Muscle layer of colon (tissue), 2 donors: ENCODE measurements at regions not wholly inside any gene's neighbourhood (a gene's known extent, or its start where the extent isn't known, plus 50 kb on each side); places are given as distances from the start of the nearest gene placed in this dataset.
"Not testable (repeated sequence)": the region's sequence is repeated elsewhere in the genome, so short reads cannot be mapped to it uniquely, and the experiment has no call there.

Source experiments
- H3K27ac ChIP-seq: one replicate; pipeline ENCODE4 v1.7.0; 2013; ENCODE audit warnings: low read depth, mild to moderate bottlenecking, low read length, moderate library complexity
- H3K27me3 ChIP-seq, 2 donors: one replicate each; pipeline ENCODE4 v1.7.0; 2013; ENCODE audit warnings: low read length in 2 of 2, mild to moderate bottlenecking in 2 of 2; ENCODE audit not compliant: insufficient read depth in 2 of 2, control insufficient read depth in 1 of 2
- H3K36me3 ChIP-seq: one replicate; pipeline ENCODE4 v1.7.0; 2013; ENCODE audit warnings: mild to moderate bottlenecking, low read length; ENCODE audit not compliant: insufficient read depth
- H3K4me1 ChIP-seq: one replicate; pipeline ENCODE4 v1.7.0; 2013; ENCODE audit warnings: mild to moderate bottlenecking, low read length; ENCODE audit not compliant: insufficient read depth
- H3K4me3 ChIP-seq, 2 donors: one replicate each; pipeline ENCODE4 v1.7.0; 2013; ENCODE audit warnings: low read length in 2 of 2, low read depth in 1 of 2, mild to moderate bottlenecking in 1 of 2, moderate library complexity in 1 of 2
- H3K9ac ChIP-seq: one replicate; pipeline ENCODE4 v1.7.0; 2013; ENCODE audit warnings: low read length
- H3K9me3 ChIP-seq: one replicate; pipeline ENCODE4 v1.7.0; 2013; ENCODE audit warnings: mild to moderate bottlenecking, low read length
- donor health status: abdominal sarcoma.
- donor health status: Adenocarcinoma of cecum.

DNA sequence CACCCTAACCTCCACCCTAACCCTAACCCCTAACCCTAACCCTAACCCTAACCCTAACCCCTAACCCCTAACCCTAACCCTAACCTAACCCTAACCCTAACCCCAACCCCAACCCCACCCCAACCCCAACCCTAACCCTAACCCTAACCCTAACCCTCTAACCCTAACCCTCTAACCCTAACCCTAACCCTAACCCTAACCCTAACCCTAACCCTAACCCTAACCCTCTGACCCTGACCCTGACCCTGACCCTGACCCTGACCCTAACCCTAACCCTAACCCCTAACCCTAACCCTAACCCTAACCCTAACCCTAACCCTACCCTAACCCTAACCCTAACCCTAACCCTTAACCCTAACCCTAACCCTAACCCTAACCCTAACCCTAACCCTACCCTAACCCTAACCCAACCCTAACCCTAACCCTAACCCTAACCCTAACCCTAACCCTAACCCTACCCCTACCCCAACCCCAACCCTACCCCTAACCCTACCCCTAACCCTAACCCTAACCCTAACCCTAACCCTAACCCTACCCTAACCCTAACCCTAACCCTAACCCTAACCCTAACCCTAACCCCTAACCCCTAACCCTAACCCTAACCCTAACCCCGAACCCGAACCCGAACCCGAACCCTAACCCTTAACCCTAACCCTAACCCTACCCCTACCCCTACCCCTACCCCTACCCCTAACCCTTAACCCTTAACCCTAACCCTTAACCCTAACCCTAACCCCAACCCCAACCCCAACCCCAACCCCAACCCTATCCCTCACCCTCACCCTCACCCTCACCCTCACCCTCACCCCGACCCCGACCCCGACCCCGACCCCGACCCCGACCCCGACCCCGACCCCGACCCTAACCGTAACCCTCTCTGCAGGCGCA, 186.2 kb upstream of the CHL1 start:
- not testable (repeated sequence) for H3K9me3 ChIP-seq, H3K36me3 ChIP-seq, H3K4me1 ChIP-seq, H3K4me3 ChIP-seq, H3K27ac ChIP-seq, H3K9ac ChIP-seq, H3K27me3 ChIP-seq

DNA sequence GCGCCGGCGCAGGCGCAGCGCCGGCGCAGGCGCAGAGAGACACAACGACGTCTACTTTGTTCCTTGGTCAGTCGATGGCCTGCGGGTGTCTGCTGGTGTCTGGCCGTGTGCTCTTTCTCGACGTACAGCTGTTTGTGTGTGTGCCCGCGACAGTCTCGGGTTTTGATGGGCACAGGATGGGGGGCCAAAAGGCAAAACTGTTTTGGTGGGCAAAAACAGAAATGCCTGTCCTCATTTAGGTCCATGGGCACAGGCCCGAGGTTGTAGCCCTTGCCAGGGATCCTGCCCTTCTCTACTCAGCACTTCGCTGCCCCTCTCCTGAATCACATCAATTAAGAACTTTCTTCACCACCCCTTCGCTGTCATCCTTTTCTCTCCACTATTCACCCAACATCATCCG, 184.8 kb upstream of the CHL1 start:
- no peaks in the 10 kb centered on the region for H3K27me3 ChIP-seq
- no peaks in the 10 kb centered on the region for H3K36me3 ChIP-seq
- H3K4me3 ChIP-seq: no peak overlapping the region
- no peaks in the 10 kb centered on the region for H3K4me1 ChIP-seq
- H3K9ac ChIP-seq: no peak overlapping the region
- H3K9me3 ChIP-seq: no peaks in the 10 kb centered on the region
- no peak overlapping the region for H3K27ac ChIP-seq

DNA sequence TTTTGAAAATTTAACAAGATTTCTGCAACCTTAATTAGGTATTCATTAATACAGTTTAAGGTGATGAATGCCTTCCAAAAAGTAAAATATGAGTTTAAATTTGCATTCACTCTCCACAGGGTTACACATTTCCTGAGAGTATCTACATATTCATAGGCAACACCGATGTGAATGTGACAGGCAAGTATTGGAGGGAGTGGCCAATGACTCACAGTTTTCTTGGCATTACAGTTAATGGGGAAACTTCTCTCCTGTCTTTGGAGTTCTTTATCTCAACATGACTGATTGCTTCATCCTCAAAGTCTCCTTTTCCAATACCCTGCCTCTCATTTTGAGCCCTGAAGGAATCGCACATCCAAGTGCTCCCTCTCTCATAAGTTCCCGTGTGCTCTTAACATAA, 181.9 kb upstream of the CHL1 start:
- no peak overlapping the region for H3K9ac ChIP-seq

DNA sequence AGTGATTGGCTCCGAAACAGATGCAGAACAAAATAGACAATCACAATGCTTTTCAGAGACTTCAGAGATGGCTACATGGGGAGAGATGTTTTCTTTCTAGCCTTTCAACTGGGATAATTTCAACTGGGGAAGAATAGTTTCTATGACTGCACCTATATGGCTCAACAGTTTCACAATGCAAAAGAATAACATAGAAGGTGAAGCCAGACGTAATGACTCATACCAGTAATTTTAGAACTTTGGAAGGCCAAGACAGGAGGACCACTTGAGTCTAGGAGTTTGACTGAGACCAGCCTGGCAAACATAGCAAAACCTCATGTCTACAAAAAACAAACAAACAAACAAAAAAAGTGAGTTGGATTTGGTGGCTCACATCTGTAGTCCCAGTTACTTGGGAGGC, 180.2 kb upstream of the CHL1 start:
- Histone ChIP-seq H3K4me3 (no peak overlapping the region), H3K9me3 (no peaks in the 10 kb centered on the region), H3K36me3 (no peaks in the 10 kb centered on the region), H3K4me1 (no peaks in the 10 kb centered on the region), H3K27me3 (no peaks in the 10 kb centered on the region), H3K27ac (no peak overlapping the region), H3K9ac (no peak overlapping the region)

More for the DNA sequence above, 181.9 kb upstream of the CHL1 start:
- no peaks in the 10 kb centered on the region for H3K27me3 ChIP-seq
- no peaks in the 10 kb centered on the region for H3K9me3 ChIP-seq
- H3K36me3 ChIP-seq: no peaks in the 10 kb centered on the region
- no peak overlapping the region for H3K4me3 ChIP-seq
- no peak overlapping the region for H3K27ac ChIP-seq
- no peaks in the 10 kb centered on the region for H3K4me1 ChIP-seq

DNA sequence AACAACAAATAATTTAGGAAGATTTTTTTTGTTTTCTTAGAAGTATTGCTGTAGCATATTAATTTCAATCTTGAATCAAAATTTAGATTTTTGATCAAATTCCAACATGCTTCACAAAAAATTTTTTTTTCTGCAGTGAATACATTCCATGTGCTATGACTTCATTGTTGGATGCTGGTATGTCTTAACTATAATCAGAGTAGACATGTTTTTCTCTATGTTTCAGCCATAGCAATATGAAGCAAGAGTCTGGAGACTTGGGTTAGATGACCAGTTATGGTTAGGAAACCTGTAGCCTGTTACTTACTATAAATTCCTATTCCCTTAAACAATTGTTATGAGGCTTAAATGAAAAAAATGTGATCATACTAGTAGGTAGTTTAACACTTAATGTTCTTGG, 176.1 kb upstream of the CHL1 start:
- Histone ChIP-seq H3K4me1 (no peaks in the 10 kb centered on the region), H3K9me3 (no peaks in the 10 kb centered on the region), H3K4me3 (no peak overlapping the region), H3K27ac (no peak overlapping the region), H3K27me3 (no peaks in the 10 kb centered on the region), H3K36me3 (no peaks in the 10 kb centered on the region), H3K9ac (no peak overlapping the region)

DNA sequence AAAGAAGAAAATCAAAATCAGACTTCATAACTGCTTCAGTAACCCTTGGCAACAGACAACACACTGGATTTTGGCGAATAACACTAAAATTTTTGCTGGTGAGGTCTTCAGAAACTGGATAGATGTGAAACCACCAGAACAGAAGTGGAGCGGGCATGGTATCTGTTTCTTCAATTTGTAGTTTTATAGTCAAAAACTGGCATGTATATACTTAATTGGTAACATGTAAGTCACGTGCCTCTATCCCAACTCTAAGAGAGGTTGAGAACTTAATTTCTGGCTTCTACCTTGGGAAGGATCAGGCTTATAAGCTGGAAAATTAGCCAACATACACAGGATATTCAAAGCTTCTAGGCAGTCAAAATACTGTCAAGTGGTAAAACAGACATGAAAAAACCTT, 172.6 kb upstream of the CHL1 start:
- H3K4me1 ChIP-seq: no peaks in the 10 kb centered on the region
- H3K9me3 ChIP-seq: no peaks in the 10 kb centered on the region
- H3K27me3 ChIP-seq: no peaks in the 10 kb centered on the region
- H3K27ac ChIP-seq: no peak overlapping the region
- no peaks in the 10 kb centered on the region for H3K36me3 ChIP-seq
- H3K9ac ChIP-seq: no peak overlapping the region
- H3K4me3 ChIP-seq: no peak overlapping the region

DNA sequence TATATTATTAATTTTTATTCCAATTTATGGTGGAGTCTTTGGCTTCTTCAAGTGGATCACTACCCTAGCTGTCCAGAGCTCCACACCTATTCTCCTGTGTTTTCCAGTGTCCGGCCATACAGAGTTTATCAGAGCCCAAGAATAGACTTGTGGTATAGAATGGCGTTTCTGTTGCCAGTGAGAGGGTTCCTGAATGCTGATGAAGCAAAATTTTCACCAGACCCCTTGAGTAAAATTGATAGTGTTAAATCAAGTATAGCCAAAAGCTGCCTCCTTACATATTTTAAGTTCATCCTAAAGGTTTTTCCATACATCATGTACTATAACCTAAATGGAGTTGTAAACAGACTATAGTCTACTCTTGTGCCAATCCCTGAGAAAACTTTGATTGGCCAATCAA, 171.5 kb upstream of the CHL1 start:
- no peak overlapping the region for H3K4me3 ChIP-seq
- no peak overlapping the region for H3K27ac ChIP-seq
- no peaks in the 10 kb centered on the region for H3K36me3 ChIP-seq
- no peak overlapping the region for H3K9ac ChIP-seq
- H3K27me3 ChIP-seq: no peaks in the 10 kb centered on the region
- H3K9me3 ChIP-seq: no peaks in the 10 kb centered on the region
- H3K4me1 ChIP-seq: no peaks in the 10 kb centered on the region

DNA sequence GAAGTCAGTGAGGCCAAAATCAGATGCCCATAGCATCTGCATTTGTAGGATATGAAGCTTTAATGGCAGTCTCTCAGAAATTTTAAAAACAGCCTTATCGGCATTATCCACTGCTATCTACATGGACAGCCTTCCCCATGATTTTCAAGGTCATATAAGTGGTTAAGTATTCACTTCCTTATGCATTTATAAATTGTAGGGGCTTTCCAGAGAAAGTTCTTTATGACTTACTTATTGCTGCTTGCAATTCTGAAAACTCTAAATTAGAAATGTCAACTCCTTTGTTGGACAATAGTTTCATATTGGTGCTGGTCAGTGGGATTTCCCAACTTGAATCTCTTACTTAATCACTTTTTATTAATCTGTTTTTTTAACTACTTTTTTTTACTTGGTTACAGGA, 160.6 kb upstream of the CHL1 start:
- not testable (repeated sequence) for H3K27ac ChIP-seq, H3K4me1 ChIP-seq, H3K9ac ChIP-seq, H3K9me3 ChIP-seq, H3K27me3 ChIP-seq, H3K4me3 ChIP-seq, H3K36me3 ChIP-seq

DNA sequence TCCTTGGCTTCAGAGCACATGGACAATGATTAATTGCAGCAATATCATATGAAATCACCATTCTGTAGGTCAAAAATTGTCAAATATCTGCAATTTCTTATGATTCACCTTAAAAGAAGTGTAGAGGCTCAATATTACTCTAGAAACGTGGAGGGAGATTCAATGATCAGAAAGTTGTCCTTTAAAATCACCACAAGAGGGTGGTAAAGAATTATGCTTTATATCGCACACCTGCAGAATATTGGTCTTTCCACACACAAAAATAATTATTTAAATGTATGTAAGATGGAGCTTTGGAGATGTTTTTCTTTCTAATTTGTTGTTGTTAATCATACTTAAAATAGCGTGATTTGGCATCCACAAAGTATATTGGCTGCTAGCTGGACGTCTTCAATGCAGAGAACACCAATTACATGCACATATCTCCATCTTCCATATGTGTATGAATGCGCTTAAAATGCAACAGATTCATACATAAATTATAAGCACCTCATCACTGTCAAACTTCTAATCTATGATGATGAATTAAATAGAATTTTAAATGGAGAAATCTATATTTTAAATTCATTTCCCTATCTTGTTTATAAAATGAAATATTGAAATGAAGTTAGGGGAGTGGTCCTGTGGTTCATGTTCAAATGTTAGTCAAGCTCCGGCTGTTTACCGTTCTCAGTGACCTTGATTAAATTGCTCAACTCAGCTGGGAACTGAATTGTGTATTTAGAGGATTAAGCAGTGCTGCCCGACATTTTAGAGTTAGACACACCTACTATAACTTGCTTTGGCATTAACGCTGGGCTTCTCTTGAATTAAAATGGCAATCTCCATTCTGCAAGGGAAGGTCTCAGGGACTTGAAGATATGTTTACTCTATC, 153.5 kb upstream of the CHL1 start:
- H3K36me3 ChIP-seq, H3K27me3 ChIP-seq, H3K4me3 ChIP-seq, H3K27ac ChIP-seq, H3K9me3 ChIP-seq, H3K9ac ChIP-seq, H3K4me1 ChIP-seq: not testable (repeated sequence)

DNA sequence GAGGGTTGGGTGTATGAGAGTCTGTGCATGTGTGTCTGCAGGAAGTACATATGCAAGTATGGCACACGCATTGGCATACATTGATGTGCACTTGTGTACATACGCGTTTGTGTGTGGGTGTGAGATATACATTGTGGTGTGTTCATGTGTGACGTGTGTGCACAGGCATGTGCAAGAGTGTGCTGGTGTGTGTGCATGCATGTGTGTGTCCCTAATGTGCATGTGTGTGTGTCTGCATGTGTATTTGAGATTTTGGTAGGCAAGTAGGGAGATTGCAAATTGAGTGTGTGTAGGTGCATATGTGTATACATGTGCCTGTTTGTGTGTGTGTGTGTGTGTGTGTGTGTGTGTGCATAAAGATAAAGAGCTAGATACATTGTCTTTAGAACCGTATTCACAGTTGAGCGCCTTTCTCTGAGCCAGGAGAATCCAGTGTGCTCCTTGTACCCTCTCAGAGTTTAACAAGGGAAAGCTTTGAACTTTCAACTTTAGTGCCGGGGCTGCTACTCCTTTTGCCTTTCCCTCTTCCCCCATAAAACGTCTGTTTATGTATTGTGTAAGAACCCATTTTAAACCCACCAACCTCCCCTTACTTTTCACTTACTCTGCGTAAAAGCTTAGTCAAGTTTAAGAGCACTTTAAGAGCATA, 152.4 kb upstream of the CHL1 start:
- Histone ChIP-seq H3K4me3 (no peak overlapping the region), H3K9ac (no peak overlapping the region), H3K27ac (no peak overlapping the region), H3K4me1 (no peaks in the 10 kb centered on the region), H3K36me3 (no peaks in the 10 kb centered on the region), H3K9me3 (no peaks in the 10 kb centered on the region), H3K27me3 (no peaks in the 10 kb centered on the region)

DNA sequence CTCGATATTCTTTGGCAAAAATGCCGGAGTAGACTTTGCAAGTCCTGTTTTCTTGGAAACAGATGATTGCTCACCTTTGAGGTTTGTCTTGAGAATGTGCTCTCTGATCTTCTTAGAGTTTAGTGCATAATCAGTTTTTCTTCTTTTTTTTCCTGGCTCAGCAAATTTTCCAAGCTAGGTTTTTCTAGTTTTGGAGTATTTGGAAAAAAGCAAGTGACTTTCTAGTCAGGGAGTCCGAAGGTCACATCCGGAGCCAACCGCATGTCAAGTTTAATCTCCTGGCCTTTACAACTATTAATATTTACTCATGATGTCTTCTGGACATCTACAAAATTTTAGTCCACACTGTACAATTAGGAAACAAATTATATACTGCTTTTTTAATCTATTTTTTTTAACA, 151.6 kb upstream of the CHL1 start:
- H3K9ac ChIP-seq, H3K4me3 ChIP-seq, H3K36me3 ChIP-seq, H3K9me3 ChIP-seq, H3K27me3 ChIP-seq, H3K4me1 ChIP-seq, H3K27ac ChIP-seq: not testable (repeated sequence)
